GM21526 (cell line): ENCODE measurements at regions not wholly inside any gene's neighbourhood (a gene's known extent, or its start where the extent isn't known, plus 50 kb on each side); places are given as distances from the start of the nearest gene placed in this dataset.

ENCODE experiments used
- ATAC-seq: cut with Tn5 transposase; IDR thresholded peaks from one replicate; pipeline ENCODE4 v1.9.1; 2021; ENCODE audit warnings: moderate library complexity; ENCODE audit not compliant: unreplicated experiment, low FRiP score

DNA sequence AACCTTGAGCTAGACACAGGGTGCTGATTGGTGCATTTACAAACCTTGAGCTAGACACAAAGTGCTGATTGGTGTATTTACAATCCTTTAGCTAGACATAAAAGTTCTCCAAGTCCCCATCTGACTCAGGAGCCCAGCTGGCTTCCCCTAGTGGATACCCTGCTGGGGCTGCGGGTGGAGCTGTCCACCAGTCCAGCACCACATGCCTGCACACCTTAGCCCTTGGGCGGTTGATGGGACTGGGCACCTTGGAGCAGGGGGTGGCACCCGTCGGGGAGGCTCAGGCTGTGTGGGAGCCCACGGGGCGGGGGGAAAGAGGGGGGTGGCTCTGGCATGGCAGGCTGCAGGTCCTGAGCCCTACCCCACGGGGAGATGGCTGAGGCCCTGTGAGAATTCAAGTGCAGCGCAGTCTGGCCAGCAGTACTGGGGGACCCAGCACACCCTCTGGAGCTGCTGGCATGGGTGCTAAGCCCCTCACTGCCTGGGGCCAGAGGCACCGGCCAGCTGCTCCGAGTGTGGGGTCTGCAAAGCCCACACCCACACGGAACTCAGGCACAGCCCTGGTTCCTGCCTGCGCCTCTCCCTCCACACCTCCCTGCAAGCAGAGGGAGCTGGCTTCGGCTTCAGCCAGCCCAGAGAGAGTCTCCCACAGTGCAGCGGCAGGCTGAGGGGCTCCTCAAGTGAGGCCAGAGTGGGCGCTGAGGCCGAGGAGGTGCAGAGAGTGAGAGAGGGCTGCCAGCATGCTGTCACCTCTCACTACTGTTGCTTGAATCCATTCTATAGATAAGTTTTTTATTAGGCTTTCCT is 369.8 kb upstream of the SMIM30 start:
- ATAC-seq: no peak

DNA sequence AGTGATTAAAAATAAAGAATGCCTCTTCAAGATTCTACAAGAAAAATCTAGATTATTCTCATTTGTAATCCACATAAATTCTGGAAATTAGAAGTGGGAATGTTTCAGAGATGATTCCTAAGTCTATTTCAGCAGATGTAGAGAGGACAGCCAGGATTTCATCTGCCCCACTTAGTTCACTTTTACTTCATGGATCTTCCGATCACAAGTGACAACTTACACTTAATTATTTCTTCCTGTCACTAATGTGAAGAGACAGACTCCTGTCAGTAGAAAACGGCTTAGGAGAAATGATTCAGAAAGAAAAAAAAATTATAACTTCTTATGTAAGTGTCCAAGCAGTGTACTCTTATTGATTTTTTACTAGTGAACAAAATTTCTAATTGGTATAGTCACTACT is 368.2 kb upstream of the SMIM30 start:
- ATAC-seq: no peak

DNA sequence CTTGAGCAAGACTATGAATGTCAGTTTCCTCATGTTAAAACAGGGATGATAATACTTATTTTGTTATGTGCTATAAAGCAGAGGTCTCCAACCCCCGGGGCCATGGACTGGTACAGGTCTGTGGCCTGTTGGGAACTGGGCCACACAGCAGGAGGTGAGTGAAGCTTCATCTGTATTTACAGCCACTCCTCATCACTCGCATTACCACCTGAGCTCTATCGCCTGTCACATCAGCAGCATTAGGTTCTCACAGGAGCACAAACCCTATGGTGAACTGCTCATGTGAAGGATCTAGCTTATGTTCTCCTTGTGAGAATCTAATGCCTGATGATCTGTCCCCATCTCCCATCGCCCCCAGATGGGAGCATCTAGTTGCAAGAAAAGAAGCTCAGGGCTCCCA is 365.3 kb upstream of the SMIM30 start:
- no peak for ATAC-seq

DNA sequence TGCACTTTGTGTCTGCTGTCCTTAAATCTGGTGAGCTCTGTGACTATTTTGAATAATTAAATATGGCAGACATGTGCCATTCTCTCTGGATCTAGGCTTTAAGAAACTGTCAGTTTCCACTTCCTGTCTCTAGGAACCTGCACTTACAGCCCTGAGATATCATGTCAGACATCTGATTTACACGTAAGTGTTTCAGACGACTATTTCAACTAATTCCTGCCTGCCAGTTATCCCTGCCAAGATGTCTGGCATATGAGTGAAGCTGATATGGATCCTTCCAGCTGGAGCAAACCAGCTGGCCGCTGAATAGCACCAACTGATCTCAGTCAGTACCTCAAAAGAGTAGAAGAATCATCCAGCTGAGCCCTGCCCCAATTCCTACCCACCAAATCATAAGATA is 362.2 kb upstream of the SMIM30 start:
- no peak for ATAC-seq

DNA sequence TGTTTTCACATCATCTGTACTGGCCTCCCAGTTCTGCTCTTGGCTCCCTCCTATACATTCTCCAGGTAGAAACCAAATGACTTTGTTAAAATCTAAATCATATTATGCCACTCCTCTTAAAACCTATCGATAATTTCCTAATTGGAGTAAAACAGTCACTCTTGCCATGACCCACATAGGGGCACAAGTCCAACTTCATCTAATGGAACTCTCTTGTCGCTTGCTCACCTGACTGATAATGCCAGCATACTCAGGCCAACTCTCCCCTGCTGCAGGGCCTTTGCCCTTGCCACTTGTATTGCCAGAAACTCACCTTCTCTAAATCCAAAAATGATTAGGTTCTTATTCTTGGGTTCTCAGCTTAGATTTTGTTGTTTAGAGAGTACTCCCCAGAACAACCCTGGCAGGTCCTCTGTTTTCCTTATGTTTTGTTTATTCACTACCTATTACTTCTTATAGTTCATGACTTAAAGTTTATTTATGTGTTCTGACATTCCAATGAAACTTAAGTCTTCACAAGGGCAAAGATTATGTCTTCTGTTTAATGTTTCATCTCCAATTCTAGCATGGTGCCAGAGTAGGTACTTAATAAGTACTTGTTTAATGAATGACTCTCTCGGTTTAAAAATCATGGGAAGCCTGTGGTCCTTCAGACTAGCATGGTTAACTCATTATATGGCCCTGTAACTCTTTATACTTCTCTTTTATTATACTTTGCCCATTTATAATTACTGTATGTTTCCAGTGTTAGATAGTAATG is 345.9 kb upstream of the SMIM30 start:
- ATAC-seq: no peak

DNA sequence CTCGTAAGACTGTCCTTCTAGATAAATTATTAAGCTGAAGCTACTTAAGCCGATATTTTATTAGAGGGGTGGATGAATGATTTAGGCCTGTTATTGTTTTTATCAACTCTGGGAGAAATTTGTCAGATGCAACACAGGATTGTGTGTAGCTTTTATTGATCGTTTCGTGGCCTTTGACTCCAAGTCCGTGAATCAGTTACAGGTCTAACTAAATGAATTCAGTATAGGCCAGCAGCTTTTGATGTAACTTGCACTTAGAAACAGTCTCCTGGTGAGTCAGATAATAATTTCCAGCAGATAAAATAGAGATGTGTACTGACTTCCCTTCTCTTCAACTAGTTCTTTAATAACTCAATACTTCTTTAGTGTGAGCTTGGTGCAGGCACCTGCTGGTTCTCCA is 341.7 kb upstream of the SMIM30 start:
- ATAC-seq: no peak

DNA sequence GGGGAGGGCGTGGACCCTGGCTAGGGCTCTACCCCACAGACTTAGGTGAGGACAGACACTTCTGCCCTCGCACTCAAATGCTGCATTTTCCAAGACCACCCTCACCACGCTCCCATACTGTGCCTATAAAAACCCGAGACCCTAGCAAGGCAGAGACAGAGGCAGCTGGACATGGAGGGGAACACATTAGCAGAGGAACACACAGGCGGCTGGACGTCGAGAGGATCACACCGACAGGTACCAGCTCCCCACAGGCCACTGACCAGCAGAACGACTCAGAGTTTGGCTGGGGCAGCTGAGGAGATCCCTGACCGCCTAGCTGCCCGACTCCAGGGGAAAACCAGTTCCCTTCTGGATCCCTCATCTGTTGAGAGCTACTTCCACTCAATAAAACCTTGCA is 338.2 kb upstream of the SMIM30 start:
- ATAC-seq: no peak

DNA sequence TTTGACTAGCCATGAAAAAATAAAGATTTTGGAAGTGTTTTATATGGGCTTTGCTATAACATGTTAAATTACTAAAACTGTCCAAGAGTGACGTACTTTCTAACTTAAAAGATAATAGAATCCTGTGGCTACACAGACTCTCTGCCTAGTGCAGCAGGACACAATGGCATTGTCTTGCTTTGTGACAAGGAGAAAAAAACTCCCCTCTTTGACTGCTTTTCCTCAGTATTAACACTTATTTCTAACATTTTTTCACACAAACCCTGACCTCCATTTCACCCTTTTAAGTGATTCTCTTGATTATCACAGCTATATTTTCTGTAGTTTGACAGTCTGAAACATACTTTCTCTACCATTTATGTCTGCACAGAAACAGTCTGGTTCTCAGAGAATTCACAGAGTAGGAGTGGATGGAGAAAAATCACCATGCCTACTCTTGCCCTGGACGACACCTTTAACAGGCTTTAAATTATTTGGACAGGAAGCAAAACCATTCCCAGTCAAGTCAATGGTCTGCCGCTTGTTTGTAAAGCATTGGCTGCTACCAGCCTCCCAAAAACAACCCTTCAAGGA is 336.3 kb upstream of the SMIM30 start:
- ATAC-seq: no peak

DNA sequence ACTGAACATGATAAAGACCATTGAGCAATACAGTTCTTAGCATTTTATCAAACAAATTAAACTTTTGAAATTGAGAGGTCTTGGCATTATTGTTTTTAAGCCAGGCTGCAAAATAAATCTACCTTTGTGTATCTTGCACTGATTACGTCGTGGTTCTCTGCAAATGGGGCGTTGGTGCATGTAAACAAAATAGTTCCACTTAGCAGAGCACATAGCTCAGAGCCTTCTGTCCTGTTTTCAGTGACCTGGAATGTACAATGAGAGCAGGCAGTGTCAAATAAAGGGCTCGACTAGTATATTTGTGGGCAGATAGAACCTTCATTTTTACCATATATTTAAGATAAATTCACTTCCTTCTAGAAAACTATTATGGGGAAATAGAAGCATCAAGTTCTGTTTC is 333.9 kb upstream of the SMIM30 start:
- no peak for ATAC-seq

DNA sequence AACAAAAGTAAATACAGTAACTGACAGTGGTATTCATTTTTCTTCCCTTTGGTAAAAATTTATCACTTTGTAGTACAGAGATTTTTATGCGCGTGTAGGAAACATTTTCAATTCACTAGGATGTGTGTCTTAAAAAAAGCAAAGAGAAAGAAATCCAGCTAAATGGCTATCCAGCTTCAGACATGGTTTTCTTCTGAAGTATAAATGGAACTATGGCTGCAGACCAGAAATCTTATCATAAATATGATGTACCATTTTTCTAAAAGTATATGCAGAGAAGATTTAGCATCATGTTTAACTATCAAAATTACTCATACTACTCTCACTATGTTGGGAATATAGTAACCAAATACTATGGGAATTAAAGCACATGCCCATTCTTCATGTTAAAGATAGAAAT is 328.4 kb upstream of the SMIM30 start:
- ATAC-seq: no peak

DNA sequence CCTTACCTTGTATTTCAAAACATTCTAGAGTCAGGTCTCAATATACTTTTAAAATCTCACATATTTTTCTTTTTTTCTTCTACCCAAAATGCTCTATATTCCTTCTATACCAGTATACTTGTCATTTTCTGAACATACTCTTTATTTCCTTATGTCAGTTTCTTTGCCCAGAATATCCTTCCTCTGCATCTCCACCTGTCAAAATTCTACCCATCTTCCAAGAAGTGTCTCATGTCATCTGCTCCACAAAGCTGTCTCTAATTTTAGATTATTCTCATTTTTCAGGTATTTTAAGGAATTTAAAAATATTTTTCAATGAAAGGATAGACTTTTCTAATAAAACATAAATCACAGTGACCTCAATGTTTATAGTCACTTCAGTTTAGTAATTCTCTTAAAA is 328.0 kb upstream of the SMIM30 start:
- ATAC-seq: no peak

DNA sequence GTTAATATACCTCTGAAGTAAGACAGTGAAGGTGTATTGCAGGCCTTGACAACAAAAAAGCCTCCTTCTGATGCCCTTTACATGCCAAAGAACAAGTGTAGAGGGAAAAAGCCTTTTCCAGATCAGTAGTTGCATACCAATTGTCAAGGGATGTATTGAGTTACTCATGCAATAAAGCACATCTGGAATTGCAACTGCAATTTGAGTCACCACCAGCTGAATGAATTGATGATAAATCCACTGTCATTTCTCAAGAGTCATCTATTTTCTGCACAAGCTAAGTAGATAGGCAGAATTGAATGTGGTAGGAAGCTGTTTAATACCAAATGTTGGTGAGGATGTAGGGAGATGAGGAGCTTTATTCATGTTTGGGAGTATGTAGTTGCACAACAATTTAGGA is 325.9 kb upstream of the SMIM30 start:
- no peak for ATAC-seq

DNA sequence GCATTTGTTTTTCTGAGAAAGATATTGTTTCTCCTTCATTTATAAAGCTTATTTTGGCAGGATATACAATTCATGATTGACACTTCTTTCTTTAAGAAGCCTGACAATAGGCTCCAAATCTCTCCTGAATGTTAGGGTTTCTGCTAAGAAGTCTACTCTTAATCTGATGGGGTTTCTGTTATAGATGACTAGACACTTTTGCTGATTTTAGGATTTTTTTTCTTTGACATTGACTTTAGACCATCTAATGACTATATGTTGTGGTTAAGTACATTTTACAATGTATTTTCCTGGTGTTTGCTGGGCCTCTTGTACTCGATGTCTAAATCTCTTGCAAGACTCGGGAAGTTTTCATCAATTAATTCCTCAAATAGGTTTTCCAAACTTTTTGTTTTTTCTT is 321.8 kb upstream of the SMIM30 start:
- ATAC-seq: no peak

DNA sequence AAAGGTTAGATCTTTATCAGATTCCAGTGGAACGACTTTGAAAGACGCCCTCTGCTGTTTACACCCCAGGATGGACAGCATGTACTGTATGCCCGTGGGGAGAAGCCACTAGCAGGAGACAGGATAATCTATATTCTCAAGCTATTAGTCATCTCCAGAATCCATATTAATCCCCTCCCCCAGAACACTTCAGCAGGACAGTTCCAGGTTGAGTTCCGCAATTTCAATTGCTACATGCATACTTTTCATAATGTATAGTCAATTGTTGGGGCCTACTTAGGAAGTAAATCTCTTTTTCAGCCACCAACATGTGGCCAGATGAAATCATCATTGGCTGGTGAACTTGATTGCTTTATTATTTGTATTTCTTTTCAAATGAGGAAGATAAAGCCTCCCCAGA is 313.1 kb upstream of the SMIM30 start:
- no peak for ATAC-seq

DNA sequence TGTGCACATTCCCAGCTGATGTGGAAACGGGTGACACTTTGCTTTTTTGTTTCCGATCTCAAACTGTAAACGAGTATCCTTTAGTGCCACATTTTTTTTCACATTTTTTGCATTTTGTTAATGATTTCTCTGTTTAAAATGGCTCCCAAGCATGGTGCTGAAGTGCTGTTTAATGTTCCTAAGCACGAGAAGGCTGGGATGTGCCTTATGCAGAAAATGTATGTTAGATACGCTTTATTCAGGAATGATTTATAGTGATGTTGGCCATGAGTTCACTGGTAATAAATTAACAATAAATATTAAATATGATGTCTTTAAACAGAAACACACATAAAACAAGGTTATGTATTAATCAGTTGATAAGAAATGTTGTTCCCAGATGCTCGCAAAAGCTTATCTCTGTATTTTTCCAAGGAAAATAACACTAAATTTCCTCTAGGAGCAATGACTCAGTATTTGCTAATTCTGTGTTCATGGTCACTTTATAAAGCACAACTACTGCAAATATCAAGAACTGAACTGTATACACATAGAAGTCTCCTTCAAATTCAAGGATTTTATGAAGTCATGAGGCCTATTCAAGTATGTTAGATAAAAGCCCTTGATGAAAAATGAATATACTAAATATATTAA is 305.9 kb upstream of the SMIM30 start:
- ATAC-seq: no peak

DNA sequence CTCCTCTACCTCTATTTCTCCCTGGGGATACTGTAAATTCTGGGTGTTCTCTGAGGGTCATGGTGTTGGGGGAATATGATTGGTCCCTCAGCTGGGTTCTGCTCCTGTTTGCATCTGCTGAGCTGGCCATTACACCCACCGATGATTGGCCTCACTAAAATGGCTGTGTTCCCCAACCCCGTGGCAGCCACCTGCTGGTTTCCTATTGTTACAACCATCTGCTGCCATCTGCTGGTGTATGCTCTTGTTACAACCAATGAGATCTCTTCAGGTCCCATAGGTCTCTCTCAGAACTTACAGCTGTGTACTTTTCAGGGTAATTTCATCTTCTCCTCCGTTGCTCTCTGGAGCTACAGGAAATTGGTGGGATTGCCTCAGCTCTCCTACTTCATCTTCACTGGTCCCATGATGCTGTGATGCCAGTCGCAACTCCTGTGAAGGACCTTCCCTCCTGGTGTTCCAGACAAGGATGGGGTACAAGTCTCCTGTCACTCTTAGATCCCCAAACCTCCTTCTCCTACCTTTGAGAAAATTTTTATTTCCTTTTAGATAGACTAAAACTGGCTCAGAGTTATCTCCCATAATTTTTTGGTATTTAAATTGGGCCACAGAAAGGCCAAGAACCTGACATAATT is 303.5 kb upstream of the SMIM30 start:
- ATAC-seq: peak; percentile 100

DNA sequence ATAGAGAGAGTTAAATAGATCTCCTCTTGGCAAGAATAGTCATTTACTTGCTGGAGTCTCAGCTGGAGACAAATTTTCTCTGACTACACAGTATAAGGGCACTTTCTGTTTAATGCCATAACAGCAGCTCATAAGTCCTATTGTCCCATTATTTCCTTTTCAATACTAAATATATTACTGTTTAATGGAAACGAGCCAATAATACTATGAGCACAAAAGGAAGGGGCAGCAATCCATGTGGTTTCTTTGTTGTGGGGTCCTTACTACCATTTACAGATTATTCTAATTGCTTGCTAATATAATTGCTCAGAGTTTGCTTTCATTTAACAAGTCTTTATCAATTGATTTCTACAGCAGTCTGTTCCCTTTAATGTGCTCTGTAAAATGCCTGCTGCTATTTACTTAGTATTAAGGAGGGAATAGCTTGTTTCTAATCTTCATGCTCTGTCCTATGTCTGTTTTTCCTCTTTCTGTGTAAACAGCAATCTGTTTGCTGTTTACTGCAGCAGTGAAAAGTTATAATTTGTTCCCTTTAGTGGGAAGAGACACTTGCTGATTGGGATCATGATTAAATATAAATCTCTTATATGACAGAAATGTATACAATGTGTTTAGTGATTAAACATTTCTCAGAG is 296.2 kb upstream of the SMIM30 start:
- ATAC-seq: no peak

DNA sequence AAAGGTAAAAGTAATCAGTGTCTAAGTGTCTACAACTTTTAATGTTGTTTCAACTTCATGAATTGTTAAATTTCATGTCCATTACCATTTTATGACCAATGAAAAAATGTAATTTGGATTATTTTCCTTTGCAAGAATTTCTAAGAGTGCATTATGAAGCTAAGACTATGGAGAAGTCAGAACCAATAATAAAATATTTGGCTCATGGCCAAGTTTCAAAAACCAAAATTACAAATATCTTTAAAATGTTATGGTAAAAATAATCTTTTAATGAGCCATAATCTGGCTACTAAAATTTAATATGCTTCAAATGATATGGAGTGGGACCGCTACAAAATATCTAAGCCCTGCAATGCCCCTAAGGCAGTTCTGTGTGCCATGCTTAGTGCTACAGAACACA is 294.1 kb upstream of the SMIM30 start:
- ATAC-seq: no peak

DNA sequence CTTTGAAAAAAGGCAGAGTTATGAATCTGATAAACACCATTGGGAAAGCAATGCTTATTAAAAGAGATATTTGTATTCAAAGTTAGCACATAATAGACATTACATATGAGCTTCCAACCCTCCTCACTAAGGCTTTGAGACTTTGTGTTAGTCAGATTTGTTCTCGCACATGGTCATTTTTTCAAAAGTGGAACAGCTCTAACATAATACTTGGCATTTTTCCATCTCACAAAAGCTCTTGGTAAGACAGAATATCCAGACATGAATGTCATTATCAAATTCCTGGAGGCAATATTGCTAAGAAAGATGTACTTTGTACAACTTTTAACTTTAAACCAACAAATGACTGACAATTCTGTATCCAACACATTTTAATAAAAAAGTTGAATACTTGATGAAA is 292.4 kb upstream of the SMIM30 start:
- ATAC-seq: no peak

DNA sequence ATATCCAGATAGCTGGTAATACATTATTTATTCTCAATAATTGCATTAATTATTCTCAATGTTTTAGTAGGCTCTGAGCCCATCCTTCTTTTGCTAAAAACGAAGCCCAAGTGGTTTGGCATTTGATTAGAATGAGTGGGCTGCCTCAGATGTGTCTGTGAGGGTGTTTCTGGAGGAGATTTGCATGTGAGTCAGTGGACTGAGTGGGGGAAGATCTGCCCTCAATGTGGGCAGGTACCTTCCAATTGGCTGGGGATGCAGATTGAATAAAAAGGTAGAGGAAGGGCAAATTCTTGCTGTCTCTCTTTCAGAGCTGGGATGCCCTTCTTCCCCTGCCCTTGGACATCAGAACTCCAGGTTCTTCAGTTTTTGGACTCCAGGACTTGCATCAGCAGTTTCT is 290.6 kb upstream of the SMIM30 start:
- ATAC-seq: no peak
